Femur (tissue), 1 donor: ENCODE measurements at regions not wholly inside any gene's neighbourhood (a gene's known extent, or its start where the extent isn't known, plus 50 kb on each side); places are given as distances from the start of the nearest gene placed in this dataset.
"Not testable (repeated sequence)": the region's sequence is repeated elsewhere in the genome, so short reads cannot be mapped to it uniquely, and the experiment has no call there.

Experiments
- DNase-seq: peaks from one replicate; pipeline ENCODE4 v3.0.0-alpha.2; 2017

DNA sequence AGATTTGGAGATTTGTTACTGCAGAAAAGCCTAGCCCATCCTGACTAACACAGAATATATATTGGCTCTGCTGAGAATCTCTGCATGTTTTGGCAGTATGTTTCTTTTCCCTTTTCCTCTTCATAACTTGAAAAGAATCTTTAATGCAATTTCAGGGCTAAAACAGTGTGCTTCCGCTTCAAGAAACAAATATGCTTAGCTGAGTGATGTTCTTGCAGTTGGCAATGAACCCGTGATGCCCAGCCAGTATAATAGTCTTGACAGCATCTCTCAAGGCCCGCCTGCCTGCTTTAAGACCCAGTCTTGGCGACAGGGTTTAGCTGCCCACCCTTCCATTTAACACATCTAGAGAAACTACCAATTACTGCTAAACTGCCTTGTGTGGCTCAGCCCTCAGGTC is 184.5 kb downstream of the INO80D start:
- DNase-seq, result no peak

DNA sequence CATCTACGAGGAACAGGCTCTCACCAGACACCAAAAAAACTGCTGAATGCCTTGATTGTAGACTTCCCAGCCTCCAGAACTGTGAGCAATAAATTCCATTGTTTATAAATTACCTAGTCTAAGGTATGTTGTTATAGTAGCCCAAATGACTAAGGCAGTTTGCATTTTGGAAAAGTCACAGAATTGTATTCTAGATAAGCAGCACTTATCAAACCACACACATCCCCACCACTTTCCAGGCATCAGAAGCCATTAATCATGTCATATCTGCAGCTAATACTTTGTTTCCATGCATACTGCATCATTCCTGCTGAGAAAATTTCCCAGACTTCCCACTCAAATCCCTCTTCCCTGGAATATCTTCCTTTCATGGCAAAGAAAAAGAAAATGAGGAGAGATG is 187.2 kb downstream of the INO80D start:
- DNase-seq, result no peak

DNA sequence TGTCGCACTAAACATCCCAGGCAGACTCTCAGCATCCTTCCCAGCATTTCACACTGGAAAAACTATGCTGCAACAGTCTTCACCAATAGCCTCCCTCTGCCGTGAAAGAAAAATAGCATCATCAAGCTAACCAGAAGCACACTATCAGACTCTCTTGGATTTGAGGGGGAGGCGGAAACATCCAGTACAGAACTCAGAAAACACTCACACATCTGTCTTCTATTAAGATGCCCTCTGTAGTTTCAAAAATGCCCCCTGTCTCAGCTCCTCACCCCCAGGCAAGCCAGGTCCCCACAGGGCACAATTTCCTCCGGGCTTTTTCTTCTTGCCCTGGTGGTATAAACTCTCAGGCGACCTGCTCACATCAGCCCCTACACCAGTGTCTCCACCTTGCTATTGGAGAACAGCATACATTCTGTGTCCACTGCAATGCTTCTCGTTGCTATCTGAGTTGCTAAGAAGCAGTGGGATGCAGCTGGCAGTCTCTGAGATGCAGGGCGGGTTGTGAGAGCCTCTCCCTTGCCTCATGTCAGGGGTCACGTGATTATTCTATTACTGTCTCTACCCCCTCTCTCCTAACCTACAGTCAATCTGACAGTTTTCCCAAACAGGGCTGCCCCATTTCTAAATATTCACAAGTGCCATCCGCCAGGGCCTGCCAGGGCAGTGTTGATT is 189.9 kb downstream of the INO80D start:
- no peak for DNase-seq

DNA sequence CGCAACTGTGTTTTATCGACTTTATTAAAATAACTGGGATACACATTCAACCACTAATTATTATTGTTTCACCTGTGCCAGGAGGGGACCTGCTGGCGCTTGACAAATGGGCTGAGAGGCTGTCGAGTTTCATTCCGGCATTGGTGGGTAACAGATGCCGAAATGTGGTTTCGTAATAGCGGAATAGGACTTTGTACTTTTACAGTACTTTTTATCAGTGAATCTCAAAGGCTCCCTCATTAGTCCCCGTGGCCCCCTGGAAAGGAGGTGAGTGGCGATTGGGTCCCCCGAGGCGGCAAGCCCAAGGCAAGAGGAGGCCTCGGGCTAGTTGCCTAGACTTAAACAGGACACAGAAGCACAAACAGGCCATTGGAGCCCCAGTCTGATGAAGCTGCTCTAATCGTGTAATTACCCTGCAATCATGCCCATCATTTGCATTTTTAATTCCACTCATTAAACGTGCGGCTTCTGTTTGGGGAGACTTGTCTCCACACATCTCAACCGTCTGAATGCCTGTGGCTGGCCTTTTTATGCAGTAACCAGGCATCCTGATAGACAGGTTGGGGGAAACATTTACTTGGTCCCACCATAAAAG is 193.2 kb downstream of the INO80D start:
- DNase-seq, result no peak

DNA sequence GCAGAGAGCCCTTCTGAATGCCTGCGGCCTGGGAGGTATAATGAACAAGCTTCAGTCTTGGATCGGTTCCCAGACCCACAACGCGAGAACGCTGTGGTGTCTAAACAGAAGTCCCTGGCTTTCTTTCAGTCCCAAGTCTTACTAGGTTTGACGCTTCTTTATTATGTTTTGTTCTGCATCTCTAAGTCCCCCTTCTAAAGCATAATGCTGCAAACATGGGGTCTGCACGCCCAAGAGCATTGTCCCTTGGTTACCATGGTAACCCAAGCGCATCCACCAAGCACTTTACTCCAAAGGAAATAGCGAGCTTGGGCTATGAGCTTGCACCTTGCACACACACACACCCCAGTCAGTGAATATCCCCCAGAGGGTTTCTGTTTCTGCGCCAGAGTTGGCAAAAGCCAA is 193.7 kb downstream of the INO80D start:
- no peak for DNase-seq

DNA sequence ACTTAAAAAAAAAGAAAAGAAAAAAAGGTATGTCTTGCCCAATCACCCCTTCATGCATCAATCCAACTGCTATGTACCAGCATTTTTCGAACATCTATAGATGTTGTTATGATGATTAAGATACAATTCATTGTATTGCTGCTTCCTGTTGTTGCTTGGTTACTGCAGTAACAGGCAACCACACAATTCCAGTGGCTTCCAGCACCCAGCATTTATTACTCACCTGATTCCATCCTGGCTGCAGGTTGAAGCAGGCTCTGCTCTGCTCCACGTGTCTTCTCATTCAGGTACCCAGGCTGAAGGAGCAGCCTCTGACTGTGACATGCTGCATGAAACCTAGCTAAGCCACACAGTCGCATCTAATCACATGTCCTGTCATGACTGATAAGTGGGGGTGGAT is 196.9 kb downstream of the INO80D start:
- DNase-seq, result no peak

DNA sequence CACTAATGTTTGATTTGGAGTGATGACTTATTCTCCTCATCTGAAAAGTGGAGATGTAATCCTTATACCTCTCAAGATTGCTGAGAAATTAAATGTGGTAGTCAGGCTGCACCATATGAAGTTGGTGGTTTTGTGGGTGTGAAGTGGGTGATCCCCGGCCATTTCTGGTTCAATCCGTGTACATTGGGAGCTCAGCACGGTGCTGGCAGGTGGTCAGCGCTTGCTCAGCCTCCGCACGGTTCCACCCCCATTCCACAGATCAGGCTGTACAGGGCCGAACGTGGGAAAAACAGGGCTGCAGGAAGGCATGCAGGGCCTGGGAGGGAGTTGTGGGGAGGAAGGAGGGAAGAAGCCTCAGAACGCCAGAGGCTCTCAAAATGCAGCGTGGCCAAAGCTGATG is 198.3 kb downstream of the INO80D start:
- no peak for DNase-seq

DNA sequence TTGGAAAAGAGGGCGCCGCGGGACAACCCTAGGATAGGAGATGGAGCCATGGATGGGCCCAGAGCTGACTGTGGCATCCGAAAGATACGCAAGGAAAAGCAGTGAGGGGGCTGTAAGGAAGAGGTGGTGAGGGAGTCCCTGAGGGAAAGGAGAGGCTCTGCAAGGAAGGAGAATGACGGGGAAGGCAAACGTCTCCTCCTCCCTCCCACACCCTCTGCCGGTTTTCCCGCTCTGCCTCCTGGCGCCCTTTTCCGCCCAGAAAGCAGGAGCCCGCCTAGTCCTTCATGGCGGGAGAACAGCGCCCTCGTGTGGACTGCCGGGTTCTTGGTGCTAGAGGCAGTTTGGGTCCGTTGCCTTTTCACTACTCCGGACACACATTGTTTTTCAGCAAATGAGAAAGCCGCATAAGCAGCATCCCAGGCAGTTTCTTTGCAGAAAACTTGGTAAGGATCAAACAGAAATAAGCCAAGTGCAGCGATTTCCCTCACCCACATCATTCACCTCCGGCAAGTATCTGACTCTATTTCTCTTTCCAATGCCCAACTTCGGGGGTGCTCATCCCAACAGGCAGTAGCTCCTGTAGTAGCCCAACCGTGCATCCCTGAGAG is 200.4 kb downstream of the INO80D start:
- peak; percentile 88 for DNase-seq

DNA sequence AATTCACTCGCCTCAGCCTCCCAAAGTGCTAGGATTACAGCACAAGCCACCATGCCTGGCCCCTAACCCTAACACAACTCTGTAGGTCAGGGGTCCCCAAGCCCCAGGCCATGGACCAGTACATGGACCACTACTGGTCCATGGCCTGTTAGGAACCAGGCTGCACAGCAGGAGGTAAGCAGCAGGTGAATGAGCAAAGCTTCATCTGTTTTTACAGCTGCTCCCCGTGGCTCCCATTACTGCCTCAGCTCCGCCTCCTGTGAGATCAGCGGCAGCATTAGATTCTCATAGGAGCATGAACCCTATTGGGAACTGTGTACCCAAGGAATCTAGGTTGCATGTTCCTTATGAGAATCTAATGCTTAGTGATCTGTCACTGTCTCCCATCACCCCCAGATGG is 201.7 kb downstream of the NRP2 start:
- DNase-seq, result no peak

DNA sequence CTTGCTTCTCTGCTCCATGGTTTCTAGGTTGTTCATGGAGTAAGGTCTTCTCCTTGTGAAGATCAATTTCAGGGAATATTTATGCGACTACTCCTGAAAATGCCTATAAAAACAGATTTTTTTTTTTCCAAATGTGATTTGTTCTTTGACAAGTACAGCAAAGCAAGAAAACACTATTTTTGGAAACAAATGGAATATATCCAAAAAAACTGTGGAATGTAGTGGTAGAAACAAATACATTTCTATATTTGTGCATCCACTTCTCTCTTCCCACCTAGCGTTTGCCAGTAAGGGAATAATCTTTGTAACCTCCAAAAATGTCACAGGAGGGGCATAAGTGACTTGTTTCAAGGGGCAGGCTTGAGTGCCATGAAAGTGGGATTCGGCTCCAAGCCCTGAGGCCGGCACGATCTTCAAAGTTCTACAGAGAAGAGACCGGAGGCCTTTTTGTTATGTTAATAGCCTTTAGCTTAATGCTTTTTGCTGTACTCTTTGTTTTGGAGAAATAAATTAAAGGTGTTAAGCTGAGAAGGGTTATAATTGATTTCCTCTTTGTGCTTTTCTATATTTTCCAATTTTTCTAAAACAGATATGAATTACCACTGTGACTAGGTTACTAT is 200.6 kb downstream of the NRP2 start:
- no peak for DNase-seq

DNA sequence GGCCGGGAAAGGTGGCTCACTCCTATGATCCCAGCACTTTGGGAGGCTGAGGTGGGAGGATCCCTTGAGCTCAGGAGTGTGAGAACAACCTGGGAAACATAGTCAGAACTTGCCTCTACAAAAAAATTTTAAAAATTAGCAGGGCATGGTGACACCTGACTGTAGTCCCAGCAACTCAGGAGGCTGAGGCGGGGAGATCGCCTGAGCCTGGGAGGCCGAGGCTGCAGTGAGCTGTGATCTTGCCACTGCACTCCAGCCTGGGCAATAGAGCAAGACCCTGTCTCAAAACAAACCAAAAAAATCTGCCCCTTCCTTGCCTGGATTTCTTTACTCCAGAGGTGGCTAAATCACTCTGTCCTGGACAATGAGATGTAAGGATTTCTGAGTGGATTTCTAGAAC is 197.7 kb downstream of the NRP2 start:
- no peak for DNase-seq

DNA sequence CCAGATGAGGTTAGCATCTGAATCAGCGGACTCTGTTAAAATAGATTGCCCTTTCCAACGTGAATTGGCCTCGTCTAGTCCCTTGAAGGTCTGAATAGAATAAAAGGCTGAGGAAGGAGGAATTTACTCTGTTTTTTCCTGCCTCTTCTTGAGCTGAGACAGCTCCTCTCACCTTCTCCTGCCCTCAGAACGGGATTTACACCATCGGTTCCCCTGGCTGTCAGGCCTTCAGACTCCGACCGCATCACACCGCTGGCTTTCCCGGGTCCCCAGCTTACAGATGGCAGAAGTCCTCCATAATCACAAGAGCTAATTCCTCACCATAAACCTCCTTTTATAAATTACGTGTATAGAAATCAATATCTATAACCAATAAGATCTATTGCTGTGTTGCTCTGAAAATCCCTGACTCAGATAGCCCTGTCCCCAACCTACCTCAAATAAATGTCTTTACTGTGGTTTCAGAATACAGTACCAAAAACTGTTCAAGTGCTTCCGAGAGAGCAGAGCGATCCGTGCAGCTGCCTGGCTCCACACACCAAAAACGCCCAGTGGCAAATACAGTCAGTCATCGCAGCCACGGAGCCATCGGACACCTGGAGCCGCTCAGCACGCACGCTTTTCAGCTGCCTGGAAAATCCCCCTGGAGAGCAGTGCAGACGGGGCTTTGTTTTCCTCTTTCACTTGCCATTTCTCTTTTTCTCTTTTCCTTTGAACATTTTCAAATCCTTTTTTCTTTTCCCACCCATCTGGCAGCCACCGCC is 196.9 kb downstream of the NRP2 start:
- DNase-seq, result peak; percentile 48

DNA sequence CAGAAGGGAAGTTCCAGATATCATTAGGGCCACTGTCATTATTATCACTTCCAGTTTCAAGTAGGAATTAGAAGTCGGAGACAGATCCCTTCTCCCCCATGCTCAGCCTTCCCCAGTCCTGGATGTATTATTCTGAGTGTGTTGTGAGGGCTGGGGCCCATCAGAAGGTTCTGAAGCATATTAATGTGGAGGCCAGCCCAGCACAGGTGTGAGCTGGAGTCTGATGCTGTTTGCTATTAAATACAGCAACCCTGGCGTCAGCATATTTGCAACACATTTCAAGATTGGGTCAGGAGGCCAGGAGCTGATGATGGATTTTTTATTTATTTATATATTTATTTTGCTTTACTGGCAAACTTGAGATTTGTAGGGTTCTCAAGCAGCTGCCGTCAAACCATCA is 195.2 kb downstream of the NRP2 start:
- DNase-seq, result no peak

DNA sequence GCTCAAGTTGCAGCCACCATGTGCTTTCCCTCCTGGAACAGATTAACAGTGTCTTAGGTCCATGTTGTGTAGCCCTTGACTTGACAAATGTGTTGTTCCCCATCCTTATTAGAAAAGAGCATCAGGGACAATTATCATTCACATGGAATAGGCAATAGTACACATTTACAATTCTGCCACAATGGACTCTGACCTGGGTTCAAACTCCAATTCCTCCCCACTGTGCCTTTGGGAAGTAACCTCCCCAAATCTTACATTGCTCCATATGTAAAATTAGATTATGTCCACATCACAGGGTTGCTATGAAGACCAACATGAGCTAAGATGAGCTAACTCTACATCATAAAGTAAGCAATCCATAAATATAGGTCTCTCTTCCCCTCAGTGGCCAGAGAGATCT is 193.8 kb downstream of the NRP2 start:
- no peak for DNase-seq

DNA sequence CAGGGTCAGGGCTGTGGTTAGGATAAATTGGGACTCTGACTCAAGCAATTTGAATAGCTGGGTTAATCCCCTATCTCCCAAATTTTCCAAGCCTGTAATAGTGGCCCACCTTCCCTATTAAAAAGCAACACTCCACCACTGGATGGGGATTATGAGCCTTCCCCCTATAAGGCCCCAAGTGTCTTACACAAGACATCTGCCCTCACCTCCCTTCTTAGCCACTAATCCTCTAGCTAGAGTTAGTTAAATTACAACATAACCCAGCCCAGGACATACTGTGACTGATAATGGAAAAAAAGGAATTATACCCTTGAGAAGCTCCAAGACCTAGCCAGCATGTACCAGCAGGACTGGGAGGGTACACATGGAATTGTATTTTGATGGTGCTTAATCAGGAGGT is 190.4 kb downstream of the NRP2 start:
- DNase-seq, result no peak

DNA sequence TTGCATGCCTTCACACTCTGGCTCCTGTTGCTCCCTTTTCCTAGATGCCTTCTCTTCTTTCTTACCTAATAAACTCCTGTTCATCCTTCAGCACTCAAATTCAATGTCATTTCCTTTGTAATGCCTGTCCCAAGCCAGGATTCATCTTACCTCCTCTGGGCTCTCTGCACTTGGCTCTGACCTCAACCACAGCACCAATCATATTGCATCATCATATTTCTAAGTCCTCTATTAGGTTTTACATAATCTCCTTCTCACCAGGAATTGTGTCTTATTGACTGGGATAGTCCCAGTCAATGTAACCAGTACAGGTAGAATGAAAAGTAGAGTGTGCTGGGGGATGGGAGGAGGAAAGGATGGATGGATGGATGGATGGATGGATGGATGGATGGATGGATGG is 187.1 kb downstream of the NRP2 start:
- DNase-seq, result no peak

DNA sequence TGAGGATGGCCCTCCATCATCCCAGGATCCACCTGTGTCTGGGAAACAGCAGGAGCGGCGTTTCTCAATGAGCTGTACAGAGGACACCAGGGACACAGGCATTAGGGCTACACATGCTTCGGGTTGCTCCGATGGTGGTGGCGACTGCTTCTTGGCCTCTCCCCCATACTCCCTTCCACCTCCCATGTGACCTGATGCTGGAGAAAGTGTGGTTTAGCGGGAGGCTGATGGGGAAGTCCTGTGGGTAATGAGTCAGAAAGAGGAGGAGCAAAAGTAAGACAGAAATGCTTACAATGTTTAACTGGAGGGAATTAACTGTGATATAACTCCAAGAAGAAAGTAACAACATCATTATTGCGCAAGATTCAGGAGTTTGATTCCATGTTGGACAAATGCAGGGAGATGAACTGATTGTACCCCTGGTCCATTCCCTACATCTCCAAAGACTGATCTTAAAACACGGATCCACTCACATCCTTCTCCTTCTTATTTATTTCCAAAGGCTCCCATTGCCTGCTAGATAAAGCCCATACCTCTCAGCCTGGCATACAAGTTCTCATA is 186.6 kb downstream of the NRP2 start:
- no peak for DNase-seq

DNA sequence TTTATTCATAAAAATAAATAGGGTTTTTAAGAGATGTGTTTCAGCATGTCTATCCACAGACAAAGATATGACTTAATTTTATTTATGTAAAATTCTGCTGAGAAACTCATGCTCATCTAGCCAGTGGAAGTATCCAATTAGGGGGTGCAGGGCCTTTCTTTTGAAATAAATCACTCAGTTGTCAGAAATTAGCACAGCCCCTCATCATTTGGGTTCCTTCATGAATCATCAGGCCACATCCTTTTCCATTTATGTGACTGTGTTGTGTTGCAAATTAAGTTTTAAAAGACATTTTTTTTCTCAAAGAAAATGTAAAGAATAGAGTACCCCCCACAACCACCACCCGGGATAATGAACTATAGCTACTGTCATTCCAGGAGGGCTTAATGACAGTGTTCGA is 185.8 kb downstream of the NRP2 start:
- no peak for DNase-seq

DNA sequence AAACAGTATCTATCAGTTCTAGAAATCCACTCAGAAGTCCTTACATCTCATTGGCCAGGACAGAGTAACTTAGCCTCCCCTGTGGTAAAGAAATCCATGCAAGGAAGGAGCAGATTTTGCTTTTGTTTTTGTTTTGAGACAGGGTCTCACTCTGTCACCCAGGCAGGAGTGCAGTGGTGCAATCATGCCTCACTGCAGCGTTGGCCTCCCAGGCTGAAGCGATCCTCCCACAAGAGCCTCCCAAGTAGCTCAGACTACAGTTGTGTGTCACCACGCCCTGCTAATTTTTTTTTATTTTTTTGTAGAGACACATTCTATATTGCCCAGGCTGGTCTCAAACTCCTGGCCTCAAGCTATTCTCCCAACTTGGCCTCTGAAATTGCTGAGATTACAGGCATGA is 185.1 kb downstream of the NRP2 start:
- no peak for DNase-seq

DNA sequence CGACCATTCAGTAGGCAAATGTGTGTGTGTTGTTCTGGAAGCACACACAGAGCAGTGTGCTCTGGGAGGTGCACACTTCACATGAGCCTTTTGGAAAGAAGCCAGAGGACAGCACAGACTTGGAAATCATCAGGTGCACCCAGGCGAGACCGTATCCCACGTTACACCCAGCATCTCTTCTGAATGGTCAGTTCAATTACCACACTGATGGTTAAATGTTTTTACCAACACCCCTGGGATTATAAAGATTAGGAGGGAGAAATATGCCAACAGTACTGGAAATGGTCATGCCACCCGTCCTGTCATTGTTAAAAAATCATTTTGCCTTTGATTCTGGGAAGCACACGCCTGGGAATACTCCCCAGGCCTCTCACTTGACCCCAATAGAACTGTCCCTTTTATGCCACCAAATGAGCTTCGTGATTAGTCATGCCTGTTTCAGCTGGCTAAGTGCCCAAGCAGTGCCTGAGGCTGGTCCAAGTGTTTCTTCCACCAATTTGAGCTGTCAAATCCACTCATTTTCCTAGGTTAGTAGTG is 183.7 kb downstream of the NRP2 start:
- no peak for DNase-seq

DNA sequence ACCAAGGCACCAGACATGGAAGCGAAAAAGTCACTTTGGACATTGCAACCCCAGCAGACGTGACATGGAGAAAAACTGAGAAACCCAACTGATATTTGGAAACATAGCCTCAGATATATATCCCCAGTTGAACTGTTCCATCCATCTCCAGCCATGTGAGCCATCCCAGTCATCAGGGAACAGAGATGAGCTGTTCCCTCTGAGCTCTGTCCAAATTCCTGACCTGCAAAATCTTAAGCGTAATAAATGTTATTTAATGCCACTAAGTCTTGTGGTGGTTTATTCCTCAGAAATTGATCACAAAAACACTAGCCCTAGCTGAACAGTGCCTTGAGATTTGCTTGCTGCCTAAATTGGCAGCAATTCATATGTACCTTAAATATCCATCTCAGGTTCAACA is 182.8 kb downstream of the NRP2 start:
- DNase-seq, result no peak

DNA sequence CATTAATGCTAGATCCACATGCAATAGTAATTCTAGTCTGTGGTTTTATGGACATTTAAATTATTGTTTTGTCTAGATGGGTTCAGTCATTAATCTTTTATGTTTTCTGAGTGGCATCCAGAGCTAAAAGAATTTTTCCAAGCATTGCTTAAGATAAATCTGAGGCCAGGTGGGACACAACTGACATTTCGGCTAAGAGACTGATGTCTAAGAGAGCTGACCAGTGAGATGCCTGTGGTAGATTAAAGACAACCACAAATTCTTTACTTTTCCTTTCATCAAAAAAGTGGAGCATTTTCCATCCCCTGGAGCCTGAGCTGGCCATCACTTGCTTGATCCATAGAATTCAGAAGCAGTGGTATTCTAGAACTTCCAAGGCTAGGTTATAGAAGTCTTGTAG is 182.2 kb downstream of the NRP2 start:
- no peak for DNase-seq

DNA sequence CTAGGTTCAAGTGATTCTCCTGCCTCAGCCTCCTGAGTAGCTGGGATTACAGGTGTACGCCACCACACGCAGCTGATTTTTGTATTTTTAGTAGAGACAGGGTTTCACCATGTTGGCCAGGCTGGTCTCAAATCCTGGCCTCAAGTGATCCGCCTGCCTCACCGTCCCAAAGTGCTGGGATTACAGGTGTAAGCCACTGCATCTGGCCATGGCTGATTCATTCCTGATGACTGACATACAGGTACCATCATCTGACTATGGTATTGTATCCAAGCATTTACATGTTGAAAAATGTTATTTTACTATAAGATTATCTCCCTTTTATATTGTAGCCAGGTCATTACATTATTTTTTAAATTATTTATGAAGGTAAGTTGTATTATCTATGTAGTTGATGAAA is 180.5 kb downstream of the NRP2 start:
- not testable (repeated sequence) for DNase-seq
